ENCODE measurements at regions not wholly inside any gene's neighbourhood (a gene's known extent, or its start where the extent isn't known, plus 50 kb on each side); places are given as distances from the start of the nearest gene placed in this dataset.

GRCh38 chr6:27630727-27631608 is 158.1 kb upstream of the ZNF184 start (continued):
- TF ChIP-seq PRPF4 (IDR thresholded peaks at IDR 0.05; ENCODE audit: low read depth, low read length, poor library complexity, severe bottlenecking) (no peak), CCAR2 (optimal IDR thresholded peaks at IDR 0.05; ENCODE audit: low read depth, low read length) (no peak), ZNF225 (CRISPR knock-in tag; IDR thresholded peaks at IDR 0.05) (peak; percentile 77; the same call in 1 of the 2 replicates), HNF1A (IDR thresholded peaks at IDR 0.05; ENCODE audit: low read depth) (no peak), HNF1A (CRISPR knock-in tag; IDR thresholded peaks at IDR 0.05; ENCODE audit: borderline replicate concordance) (0 out of 2 replicates have a peak, but pooled peaks have one; percentile 36), GMEB1 (CRISPR knock-in tag; IDR thresholded peaks at IDR 0.05; ENCODE audit: borderline replicate concordance) (peak; percentile 56; the same call in 1 of the 2 replicates), ZNF570 (CRISPR knock-in tag; IDR thresholded peaks at IDR 0.05; ENCODE audit: borderline replicate concordance) (no peak), ZNF18 (CRISPR knock-in tag; IDR thresholded peaks at IDR 0.05; ENCODE audit: insufficient replicate concordance) (peak; percentile 81), LRRFIP1 (CRISPR knock-in tag; conservative IDR thresholded peaks at IDR 0.05) (0 out of 2 replicates have a peak, but pooled peaks have one; percentile 67), DBP (CRISPR knock-in tag; IDR thresholded peaks at IDR 0.05; ENCODE audit: not compliant biosample characterization) (no peak), ZNF775 (CRISPR knock-in tag; IDR thresholded peaks at IDR 0.05; ENCODE audit: borderline replicate concordance) (no peak), ZNF781 (CRISPR knock-in tag; IDR thresholded peaks at IDR 0.05; ENCODE audit: borderline replicate concordance, not compliant biosample characterization) (peak; percentile 96), EZH2 (conservative IDR thresholded peaks at IDR 0.05; ENCODE audit: low read depth, low read length) (no peak; the same call in 1 of the 2 replicates), EP300 (IDR thresholded peaks at IDR 0.05; ENCODE audit: low read depth in 2 of 2, low read length in 2 of 2) (no peak), EP300 (CRISPR knock-in tag; IDR thresholded peaks at IDR 0.05; ENCODE audit: borderline replicate concordance) (peak; percentile 47; the same call in 1 of the 2 replicates)

Data from HepG2 (cell line).